ENCODE measurements at regions not wholly inside any gene's neighbourhood (a gene's known extent, or its start where the extent isn't known, plus 50 kb on each side); places are given as distances from the start of the nearest gene placed in this dataset.

DNA sequence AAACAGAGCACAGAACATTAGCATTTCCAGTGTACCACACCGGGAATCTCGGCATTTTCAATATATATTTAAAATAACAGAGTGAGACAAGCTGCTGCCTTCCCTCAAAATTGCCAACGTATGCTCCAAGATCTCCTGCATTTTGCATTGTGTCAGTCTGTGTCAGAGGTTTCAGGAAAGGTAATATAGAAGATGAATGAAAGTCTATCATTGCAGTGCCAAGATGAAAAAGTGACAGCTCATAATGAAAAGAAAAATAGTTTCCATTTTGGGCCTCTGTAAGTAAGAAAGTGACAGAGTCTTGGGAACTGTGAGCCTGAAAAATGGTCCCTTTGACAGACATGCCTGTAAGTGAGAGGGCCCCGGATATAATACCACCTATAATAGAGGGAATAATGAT is 297.8 kb upstream of the PIK3C3 start:
- WGBS, 3 donors = 77 to 93% (median 78%) methylated on average over 4 of the region's 4 CpGs
- Histone ChIP-seq H3K4me3 (no peak overlapping the region), H3K9me3 (no peaks in the 10 kb centered on the region), H3K4me1 (ENCODE audit: insufficient read depth) (no peaks in the 10 kb centered on the region), H3K27ac (no peak overlapping the region), H3K27me3 (no peaks in the 10 kb centered on the region), H3K36me3 (no peaks in the 10 kb centered on the region)
- TF ChIP-seq POLR2A (IDR thresholded peaks at IDR 0.05) (no peak), EP300 (IDR thresholded peaks at IDR 0.05) (no peak)
- TF ChIP-seq, protein P1, sequence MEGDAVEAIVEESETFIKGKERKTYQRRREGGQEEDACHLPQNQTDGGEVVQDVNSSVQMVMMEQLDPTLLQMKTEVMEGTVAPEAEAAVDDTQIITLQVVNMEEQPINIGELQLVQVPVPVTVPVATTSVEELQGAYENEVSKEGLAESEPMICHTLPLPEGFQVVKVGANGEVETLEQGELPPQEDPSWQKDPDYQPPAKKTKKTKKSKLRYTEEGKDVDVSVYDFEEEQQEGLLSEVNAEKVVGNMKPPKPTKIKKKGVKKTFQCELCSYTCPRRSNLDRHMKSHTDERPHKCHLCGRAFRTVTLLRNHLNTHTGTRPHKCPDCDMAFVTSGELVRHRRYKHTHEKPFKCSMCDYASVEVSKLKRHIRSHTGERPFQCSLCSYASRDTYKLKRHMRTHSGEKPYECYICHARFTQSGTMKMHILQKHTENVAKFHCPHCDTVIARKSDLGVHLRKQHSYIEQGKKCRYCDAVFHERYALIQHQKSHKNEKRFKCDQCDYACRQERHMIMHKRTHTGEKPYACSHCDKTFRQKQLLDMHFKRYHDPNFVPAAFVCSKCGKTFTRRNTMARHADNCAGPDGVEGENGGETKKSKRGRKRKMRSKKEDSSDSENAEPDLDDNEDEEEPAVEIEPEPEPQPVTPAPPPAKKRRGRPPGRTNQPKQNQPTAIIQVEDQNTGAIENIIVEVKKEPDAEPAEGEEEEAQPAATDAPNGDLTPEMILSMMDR (IDR thresholded peaks at IDR 0.05) = no peak
- DNase-seq = no peak
- intact Hi-C loops (cut with DNase I) = loop anchor here in 1 of 4 donors (5.0 kb wide), 1 partner anchor 60 kb away; no protein-coding TSS in a partner anchor

DNA sequence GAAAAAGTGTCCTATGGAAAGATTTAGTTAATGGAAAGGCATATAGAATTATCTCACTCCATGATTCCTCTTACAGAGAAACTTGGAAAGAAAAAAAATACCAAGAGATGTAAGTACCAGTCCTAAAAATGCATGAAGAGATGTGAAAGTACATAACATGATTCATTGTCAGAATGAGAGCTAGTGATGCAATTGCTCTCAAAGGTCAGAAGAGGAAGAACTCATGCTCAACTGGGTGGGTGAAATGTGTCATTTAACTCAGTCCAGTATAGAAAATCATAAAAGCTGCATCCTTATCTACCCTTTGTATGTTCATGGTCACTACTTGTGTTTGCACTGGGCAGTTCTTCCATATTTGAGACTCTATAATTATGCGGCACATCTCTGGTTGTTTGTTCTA is 300.0 kb upstream of the PIK3C3 start:
- DNase-seq = no peak
- H3K27me3 ChIP-seq = no peaks in the 10 kb centered on the region
- no peaks in the 10 kb centered on the region for H3K4me1 ChIP-seq (ENCODE audit: insufficient read depth)
- no peaks in the 10 kb centered on the region for H3K9me3 ChIP-seq
- H3K27ac ChIP-seq = no peak overlapping the region
- 77 to 95% (median 94%) methylated on average over 1 of the region's 1 CpG for WGBS, 3 donors
- no peak overlapping the region for H3K4me3 ChIP-seq
- TF ChIP-seq, protein P1 (IDR thresholded peaks at IDR 0.05) = no peak
- TF ChIP-seq POLR2A (IDR thresholded peaks at IDR 0.05) = no peak
- no peak for TF ChIP-seq EP300 (IDR thresholded peaks at IDR 0.05)
- intact Hi-C loops (cut with DNase I) = loop anchor here in 1 of 4 donors (5.0 kb wide), 1 partner anchor 62 kb away; no protein-coding TSS in a partner anchor
- H3K36me3 ChIP-seq = no peaks in the 10 kb centered on the region

DNA sequence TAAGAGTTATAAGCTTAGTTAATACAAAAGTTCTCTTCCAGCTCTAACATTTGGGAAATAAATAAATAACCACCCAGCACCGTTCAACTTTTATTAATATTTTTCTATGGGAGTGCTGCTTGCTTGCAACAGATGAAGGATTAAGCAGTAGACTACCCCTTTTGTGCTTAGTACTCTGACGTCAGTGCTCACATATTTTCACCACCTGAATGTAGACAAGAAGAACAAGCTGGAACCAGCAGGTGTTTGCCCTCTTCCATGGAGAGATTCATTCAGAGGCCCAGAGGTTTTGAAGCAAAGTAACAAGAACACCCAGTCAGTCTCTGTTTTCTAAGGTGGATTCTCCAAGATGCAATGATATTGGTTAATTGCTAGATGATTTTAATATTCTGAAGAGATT is 307.1 kb upstream of the PIK3C3 start:
- Histone ChIP-seq H3K27ac (no peak overlapping the region), H3K9me3 (no peaks in the 10 kb centered on the region), H3K4me1 (ENCODE audit: insufficient read depth) (no peaks in the 10 kb centered on the region), H3K27me3 (no peaks in the 10 kb centered on the region), H3K4me3 (no peak overlapping the region), H3K36me3 (no peaks in the 10 kb centered on the region)
- TF ChIP-seq, protein P1 (IDR thresholded peaks at IDR 0.05) = no peak
- no peak for TF ChIP-seq EP300 (IDR thresholded peaks at IDR 0.05)
- TF ChIP-seq POLR2A (IDR thresholded peaks at IDR 0.05) = no peak
- DNase-seq = no peak
- 74 to 78% (median 76%) methylated on average over 2 of the region's 2 CpGs for WGBS, 3 donors
- intact Hi-C loops (cut with DNase I) = no loop called here

DNA sequence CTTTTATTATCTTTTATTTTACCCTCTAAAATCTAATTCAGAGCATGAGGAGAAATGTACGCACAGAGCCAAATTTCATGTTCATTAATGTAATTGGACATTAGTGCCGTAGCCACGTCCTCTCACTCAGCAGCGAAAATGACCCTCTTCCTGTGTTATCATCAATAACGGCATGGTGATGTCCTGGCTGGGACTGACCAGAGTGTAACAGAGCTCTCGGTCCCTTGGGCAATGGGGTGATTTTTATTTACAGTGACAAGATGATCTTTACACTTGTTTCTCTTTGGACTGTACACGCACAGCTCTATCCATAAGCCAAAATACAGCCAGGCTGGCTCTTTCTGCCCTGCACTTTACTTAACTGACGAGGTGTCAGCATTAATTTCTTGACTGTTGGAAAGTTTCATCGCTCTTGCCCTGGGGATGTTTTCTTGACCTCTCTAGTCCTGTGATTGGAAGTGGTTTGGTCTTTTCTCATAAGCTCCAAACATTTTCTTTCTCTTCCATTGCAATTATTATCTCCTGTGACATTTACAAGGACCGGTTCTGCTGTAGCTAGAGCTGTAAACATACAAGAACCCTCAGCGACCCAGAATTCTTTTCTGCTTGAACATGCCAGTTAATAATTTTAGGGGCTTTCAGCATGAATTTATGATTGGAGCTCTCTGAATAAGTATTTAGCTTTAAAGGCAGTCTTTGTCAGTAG is 308.0 kb upstream of the PIK3C3 start:
- 70 to 77% (median 74%) methylated on average over 11 of the region's 11 CpGs for whole genome bisulfite sequencing, 3 donors
- TF ChIP-seq, protein P1 (IDR thresholded peaks at IDR 0.05) = no peak
- TF ChIP-seq EP300 (IDR thresholded peaks at IDR 0.05) (no peak), POLR2A (IDR thresholded peaks at IDR 0.05) (no peak)

More for the DNA sequence above, 308.0 kb upstream of the PIK3C3 start:
- H3K4me1 ChIP-seq (ENCODE audit: insufficient read depth) = no peaks in the 10 kb centered on the region
- H3K36me3 ChIP-seq = no peaks in the 10 kb centered on the region
- no peaks in the 10 kb centered on the region for H3K27me3 ChIP-seq
- DNase-seq = no peak
- no peaks in the 10 kb centered on the region for H3K9me3 ChIP-seq
- no peak overlapping the region for H3K4me3 ChIP-seq
- intact Hi-C loops (cut with DNase I) = no loop called here
- H3K27ac ChIP-seq = no peak overlapping the region

Data from ovary (tissue), 7 donors.